ENCODE measurements at regions not wholly inside any gene's neighbourhood (a gene's known extent, or its start where the extent isn't known, plus 50 kb on each side); places are given as distances from the start of the nearest gene placed in this dataset.

DNA sequence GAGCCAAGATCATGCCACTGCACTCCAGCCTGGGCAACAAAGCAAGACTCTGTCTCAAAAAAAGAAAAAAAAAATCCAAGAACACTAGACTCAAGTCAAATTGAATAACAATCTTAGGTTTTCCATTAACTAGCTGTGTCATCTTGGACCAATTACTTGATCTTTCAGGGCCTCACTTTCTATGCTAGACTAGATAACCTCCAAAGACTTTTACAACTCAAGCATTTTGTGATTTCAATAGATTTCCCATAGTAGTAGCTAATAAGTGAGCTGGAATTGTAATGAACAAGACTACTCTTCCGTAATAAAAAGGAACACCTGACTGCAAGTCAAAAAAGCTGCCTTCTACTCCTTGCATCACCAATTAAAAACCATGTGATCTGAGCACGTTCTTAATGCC lies 127.0 kb upstream of the SSTR1 start:
- no peak for TF ChIP-seq EMX1 (CRISPR knock-in tag; IDR thresholded peaks at IDR 0.05)
- TF ChIP-seq ZNF219 (CRISPR knock-in tag; IDR thresholded peaks at IDR 0.05; ENCODE audit: borderline replicate concordance), result no peak
- TF ChIP-seq, protein P1, sequence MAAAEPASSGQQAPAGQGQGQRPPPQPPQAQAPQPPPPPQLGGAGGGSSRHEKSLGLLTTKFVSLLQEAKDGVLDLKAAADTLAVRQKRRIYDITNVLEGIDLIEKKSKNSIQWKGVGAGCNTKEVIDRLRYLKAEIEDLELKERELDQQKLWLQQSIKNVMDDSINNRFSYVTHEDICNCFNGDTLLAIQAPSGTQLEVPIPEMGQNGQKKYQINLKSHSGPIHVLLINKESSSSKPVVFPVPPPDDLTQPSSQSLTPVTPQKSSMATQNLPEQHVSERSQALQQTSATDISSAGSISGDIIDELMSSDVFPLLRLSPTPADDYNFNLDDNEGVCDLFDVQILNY (CRISPR knock-in tag; IDR thresholded peaks at IDR 0.05), result no peak
- no peak for TF ChIP-seq MLX (CRISPR knock-in tag; IDR thresholded peaks at IDR 0.05)
- TF ChIP-seq ZNF281 (CRISPR knock-in tag; IDR thresholded peaks at IDR 0.05), result no peak
- TF ChIP-seq, protein P2, sequence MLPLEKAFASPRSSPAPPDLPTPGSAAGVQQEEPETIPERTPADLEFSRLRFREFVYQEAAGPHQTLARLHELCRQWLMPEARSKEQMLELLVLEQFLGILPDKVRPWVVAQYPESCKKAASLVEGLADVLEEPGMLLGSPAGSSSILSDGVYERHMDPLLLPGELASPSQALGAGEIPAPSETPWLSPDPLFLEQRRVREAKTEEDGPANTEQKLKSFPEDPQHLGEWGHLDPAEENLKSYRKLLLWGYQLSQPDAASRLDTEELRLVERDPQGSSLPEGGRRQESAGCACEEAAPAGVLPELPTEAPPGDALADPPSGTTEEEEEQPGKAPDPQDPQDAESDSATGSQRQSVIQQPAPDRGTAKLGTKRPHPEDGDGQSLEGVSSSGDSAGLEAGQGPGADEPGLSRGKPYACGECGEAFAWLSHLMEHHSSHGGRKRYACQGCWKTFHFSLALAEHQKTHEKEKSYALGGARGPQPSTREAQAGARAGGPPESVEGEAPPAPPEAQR (CRISPR knock-in tag; IDR thresholded peaks at IDR 0.05), result no peak
- no peak for TF ChIP-seq NFE2L1 (CRISPR knock-in tag; IDR thresholded peaks at IDR 0.05)
- no peak overlapping the region for H3K4me3 Mint-ChIP-seq
- H3K27me3 Mint-ChIP-seq (ENCODE audit: low read depth), result 0 out of 2 replicates have a peak, but pooled peaks cover 3% of the 10 kb centered on the region
- POLR2A ChIA-PET, result no interaction called here
- peaks cover 4% of the 10 kb centered on the region for H3K9me3 Mint-ChIP-seq
- peaks cover 3% of the 10 kb centered on the region for H3K36me3 Mint-ChIP-seq
- CTCF ChIA-PET, result no interaction called here
- no peak overlapping the region for H3K27ac Mint-ChIP-seq
- peaks cover 31% of the 10 kb centered on the region for H3K4me1 Mint-ChIP-seq
- no peak for DNase-seq (ENCODE audit: low spot score)
- ATAC-seq, result no peak

- ChIA-PET POLR2A (no interaction called here), CTCF (no interaction called here)
- no peaks in the 10 kb centered on the region for H3K36me3 Mint-ChIP-seq
- H3K4me1 Mint-ChIP-seq, result peaks cover 29% of the 10 kb centered on the region
- ATAC-seq (no peak), DNase-seq (ENCODE audit: low spot score) (no peak)
- no peaks in the 10 kb centered on the region for H3K27me3 Mint-ChIP-seq (ENCODE audit: low read depth)
- no peaks in the 10 kb centered on the region for H3K9me3 Mint-ChIP-seq
- H3K27ac Mint-ChIP-seq, result no peak overlapping the region
- H3K4me3 Mint-ChIP-seq, result no peak overlapping the region; the same call in 1 of the 2 replicates
- TF ChIP-seq ZNF512 (CRISPR knock-in tag; IDR thresholded peaks at IDR 0.05; ENCODE audit: borderline replicate concordance) (no peak), TEAD4 (CRISPR knock-in tag; IDR thresholded peaks at IDR 0.05) (no peak), MLX (CRISPR knock-in tag; IDR thresholded peaks at IDR 0.05) (no peak), SMAD3 (CRISPR knock-in tag; IDR thresholded peaks at IDR 0.05; ENCODE audit: borderline replicate concordance) (no peak), ZNF232 (CRISPR knock-in tag; IDR thresholded peaks at IDR 0.05) (no peak), ZNF317 (CRISPR knock-in tag; IDR thresholded peaks at IDR 0.05; ENCODE audit: borderline replicate concordance, low read depth) (no peak), NR2C2 (CRISPR knock-in tag; IDR thresholded peaks at IDR 0.05) (no peak), KAT7 (CRISPR knock-in tag; IDR thresholded peaks at IDR 0.05; ENCODE audit: borderline replicate concordance) (no peak)
- TF ChIP-seq, protein P3, sequence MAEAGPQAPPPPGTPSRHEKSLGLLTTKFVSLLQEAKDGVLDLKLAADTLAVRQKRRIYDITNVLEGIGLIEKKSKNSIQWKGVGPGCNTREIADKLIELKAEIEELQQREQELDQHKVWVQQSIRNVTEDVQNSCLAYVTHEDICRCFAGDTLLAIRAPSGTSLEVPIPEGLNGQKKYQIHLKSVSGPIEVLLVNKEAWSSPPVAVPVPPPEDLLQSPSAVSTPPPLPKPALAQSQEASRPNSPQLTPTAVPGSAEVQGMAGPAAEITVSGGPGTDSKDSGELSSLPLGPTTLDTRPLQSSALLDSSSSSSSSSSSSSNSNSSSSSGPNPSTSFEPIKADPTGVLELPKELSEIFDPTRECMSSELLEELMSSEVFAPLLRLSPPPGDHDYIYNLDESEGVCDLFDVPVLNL (CRISPR knock-in tag; IDR thresholded peaks at IDR 0.05; ENCODE audit: borderline replicate concordance, low read depth), result no peak
- TF ChIP-seq, protein P4, sequence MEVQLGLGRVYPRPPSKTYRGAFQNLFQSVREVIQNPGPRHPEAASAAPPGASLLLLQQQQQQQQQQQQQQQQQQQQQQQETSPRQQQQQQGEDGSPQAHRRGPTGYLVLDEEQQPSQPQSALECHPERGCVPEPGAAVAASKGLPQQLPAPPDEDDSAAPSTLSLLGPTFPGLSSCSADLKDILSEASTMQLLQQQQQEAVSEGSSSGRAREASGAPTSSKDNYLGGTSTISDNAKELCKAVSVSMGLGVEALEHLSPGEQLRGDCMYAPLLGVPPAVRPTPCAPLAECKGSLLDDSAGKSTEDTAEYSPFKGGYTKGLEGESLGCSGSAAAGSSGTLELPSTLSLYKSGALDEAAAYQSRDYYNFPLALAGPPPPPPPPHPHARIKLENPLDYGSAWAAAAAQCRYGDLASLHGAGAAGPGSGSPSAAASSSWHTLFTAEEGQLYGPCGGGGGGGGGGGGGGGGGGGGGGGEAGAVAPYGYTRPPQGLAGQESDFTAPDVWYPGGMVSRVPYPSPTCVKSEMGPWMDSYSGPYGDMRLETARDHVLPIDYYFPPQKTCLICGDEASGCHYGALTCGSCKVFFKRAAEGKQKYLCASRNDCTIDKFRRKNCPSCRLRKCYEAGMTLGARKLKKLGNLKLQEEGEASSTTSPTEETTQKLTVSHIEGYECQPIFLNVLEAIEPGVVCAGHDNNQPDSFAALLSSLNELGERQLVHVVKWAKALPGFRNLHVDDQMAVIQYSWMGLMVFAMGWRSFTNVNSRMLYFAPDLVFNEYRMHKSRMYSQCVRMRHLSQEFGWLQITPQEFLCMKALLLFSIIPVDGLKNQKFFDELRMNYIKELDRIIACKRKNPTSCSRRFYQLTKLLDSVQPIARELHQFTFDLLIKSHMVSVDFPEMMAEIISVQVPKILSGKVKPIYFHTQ (CRISPR knock-in tag; IDR thresholded peaks at IDR 0.05), result no peak
- TF ChIP-seq, protein P5, sequence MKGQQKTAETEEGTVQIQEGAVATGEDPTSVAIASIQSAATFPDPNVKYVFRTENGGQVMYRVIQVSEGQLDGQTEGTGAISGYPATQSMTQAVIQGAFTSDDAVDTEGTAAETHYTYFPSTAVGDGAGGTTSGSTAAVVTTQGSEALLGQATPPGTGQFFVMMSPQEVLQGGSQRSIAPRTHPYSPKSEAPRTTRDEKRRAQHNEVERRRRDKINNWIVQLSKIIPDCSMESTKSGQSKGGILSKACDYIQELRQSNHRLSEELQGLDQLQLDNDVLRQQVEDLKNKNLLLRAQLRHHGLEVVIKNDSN (CRISPR knock-in tag; IDR thresholded peaks at IDR 0.05), result no peak
- TF ChIP-seq, protein P6, sequence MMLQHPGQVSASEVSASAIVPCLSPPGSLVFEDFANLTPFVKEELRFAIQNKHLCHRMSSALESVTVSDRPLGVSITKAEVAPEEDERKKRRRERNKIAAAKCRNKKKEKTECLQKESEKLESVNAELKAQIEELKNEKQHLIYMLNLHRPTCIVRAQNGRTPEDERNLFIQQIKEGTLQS (CRISPR knock-in tag; conservative IDR thresholded peaks at IDR 0.05), result no peak
Measured at GRCh38 chr14:38083039-38083438, 124.7 kb upstream of the SSTR1 start.

All from WTC11 (cell line).